H1 (cell line): ENCODE measurements at regions not wholly inside any gene's neighbourhood (a gene's known extent, or its start where the extent isn't known, plus 50 kb on each side); places are given as distances from the start of the nearest gene placed in this dataset.

Experiments used
- CTCF ChIP-seq, 3 experiments: IDR thresholded peaks; 1 replicate in 2 of 3; 2 replicates in 1 of 3; pipeline versions ENCODE4 v1.5.1 to v1.6.1; 2011; ENCODE audit warnings: low read length in 3 of 3, mild to moderate bottlenecking in 3 of 3, inconsistent platforms in 2 of 3, low read depth in 1 of 3, moderate library complexity in 1 of 3; ENCODE audit not compliant: insufficient read depth in 1 of 3; ENCODE audit errors: control extremely low read depth in 1 of 3
- JUN ChIP-seq: IDR thresholded peaks from 2 replicates; pipeline ENCODE4 v1.6.1; 2011; ENCODE audit warnings: low read depth, mild to moderate bottlenecking, improper control_type of control experiment, low read length
- NANOG ChIP-seq: IDR thresholded peaks from 2 replicates; pipeline ENCODE4 v1.6.1; 2011; ENCODE audit warnings: low read length, low read depth, mild to moderate bottlenecking, inconsistent platforms; ENCODE audit not compliant: insufficient read depth, poor library complexity, severe bottlenecking
- SUZ12 ChIP-seq: fragments of 200-600 bp; sonication (generic); IDR thresholded peaks from 2 replicates; pipeline ENCODE4 v1.6.1; 2012; ENCODE audit warnings: mild to moderate bottlenecking, inconsistent platforms, low read length, moderate library complexity, mixed read lengths
- TBP ChIP-seq: IDR thresholded peaks from 2 replicates; pipeline ENCODE4 v1.6.1; 2011; ENCODE audit warnings: low read depth, low read length, improper control_type of control experiment
- YY1 ChIP-seq: IDR thresholded peaks from 2 replicates; pipeline ENCODE4 v1.6.1; 2011; ENCODE audit warnings: low read depth, mild to moderate bottlenecking, low read length

- TF ChIP-seq CTCF (IDR thresholded peaks at IDR 0.05; ENCODE audit: control extremely low read depth in 1 of 3, insufficient read depth in 1 of 3, low read depth in 1 of 3, low read length in 3 of 3) (no peak), TBP (no peak), SUZ12 (no peak), JUN (no peak), YY1 (no peak), NANOG (no peak)
Observed at GRCh38 chr18:45480219-45481015, 134.9 kb upstream of the SLC14A2 start (continued).
